Pancreas (tissue), 10 donors: ENCODE measurements at regions not wholly inside any gene's neighbourhood (a gene's known extent, or its start where the extent isn't known, plus 50 kb on each side); places are given as distances from the start of the nearest gene placed in this dataset.

ENCODE experiments used
- ATAC-seq, 4 donors: fragments of 200-7000 bp; cut with Tn5 transposase; one replicate each; pipeline versions ENCODE4 v1.8.0 to v1.9.1; 2020; ENCODE audit warnings: mild to moderate bottlenecking in 4 of 4, moderate library complexity in 4 of 4
- DNase-seq, 6 donors: peaks; one replicate each; pipeline ENCODE4 v3.0.0-alpha.2; 2020
- FAIRE-seq: peaks from 2 replicates; lab custom pipeline; 2012; peaks lifted over from hg19 to GRCh38; lab: Jason Lieb, UNC
- H3K27ac ChIP-seq, 4 donors: fragments of 200-600 bp; sonication (generic); 1 replicate in 3 of 4; 2 replicates in 1 of 4; pipeline versions ENCODE4 v1.5.0 to v1.8.0; 2020
- H3K27me3 ChIP-seq, 4 donors: fragments of 200-600 bp; one replicate each; pipeline ENCODE4 v1.8.0; 2021
- H3K36me3 ChIP-seq, 3 donors: fragments of 200-600 bp; sonication (generic) in 1 of 3; one replicate each; pipeline versions ENCODE4 v1.5.0 to v1.8.0; 2020 to 2021
- H3K4me1 ChIP-seq, 3 donors: fragments of 200-600 bp; one replicate each; pipeline ENCODE4 v1.8.0; 2021
- H3K4me3 ChIP-seq, 4 donors: fragments of 200-600 bp; sonication (generic) in 2 of 4; one replicate each; pipeline versions ENCODE4 v1.5.0 to v1.8.0; 2020 to 2021
- H3K9me3 ChIP-seq, 4 donors: fragments of 200-600 bp; one replicate each; pipeline ENCODE4 v1.8.0; 2021
- CTCF ChIP-seq, 4 donors: fragments of 200-600 bp; sonication (generic) in 3 of 4; IDR thresholded peaks; one replicate each; pipeline versions ENCODE4 v1.5.0 to v1.8.0; 2021; ENCODE audit warnings: antibody characterized with exemption in 4 of 4
- WGBS, 2 donors: extraction: QIAGEN DNeasy Blood & Tissue Kit; methylation state at CpG; one replicate each; pipeline ENCODE4 v1.1.7; 2013; 5-methylcytosine and 5-hydroxymethylcytosine counted together
- intact Hi-C, 3 donors: fragments of 100-400 bp; cut with DNase I; formaldehyde crosslinking; loops; one replicate each; pipeline versions ENCODE4 v1.11.1 to v1.14.2; 2022
- donor health status: healthy with polysubstance abuse.
- donor health status: DM: no; HTN: no; CAD: no; lungs with moderate emphysema.
- donor health status: DM: no; HTN: no; CAD: no.
- donor health status: control.
- donor health status: control.
- donor health status: Bipolar disorder and iron deficiency.
- donor health status: DM: yes; HTN: yes; CAD: no.
- donor health status: DM: no; HTN: no; CAD: no.
- donor health status: DM: no; HTN: no; CAD: no.
- donor health status: DM: yes; HTN: yes; CAD: no.

DNA sequence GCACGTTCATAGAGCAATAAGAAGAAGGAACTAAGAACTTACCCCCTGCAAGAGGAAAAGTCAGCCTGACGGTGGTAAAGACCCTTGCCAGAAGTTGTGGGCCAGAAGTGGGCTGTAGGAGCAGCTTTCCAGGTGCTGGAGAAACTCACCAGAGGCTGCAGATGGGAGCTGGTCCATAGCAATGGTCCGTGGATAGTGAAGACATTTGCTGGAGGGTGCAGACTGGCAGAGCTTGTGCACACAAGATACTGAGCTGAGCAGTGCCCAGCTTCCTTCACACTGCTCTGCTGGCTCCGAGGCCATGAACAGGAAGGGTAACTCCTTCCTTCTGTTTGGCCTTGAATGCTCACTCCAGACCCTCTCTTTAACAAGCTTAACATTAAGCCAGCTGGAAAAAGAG is 149.8 kb upstream of the BNIP2 start:
- no peak for TF ChIP-seq CTCF (IDR thresholded peaks at IDR 0.05)
- Histone ChIP-seq H3K36me3 (no peaks in the 10 kb centered on the region), H3K9me3 (no peaks in the 10 kb centered on the region), H3K4me3 (no peak overlapping the region), H3K27me3 (no peaks in the 10 kb centered on the region), H3K4me1 (no peaks in the 10 kb centered on the region), H3K27ac (no peak overlapping the region)
- FAIRE-seq (no peak), ATAC-seq (peak in 1 of 4 donors; percentile 56), DNase-seq (no peak)
- WGBS, 2 donors, result 44 to 53% methylated on average over 4 of the region's 4 CpGs
- intact Hi-C loops, result no loop called here

- 78 to 82% methylated on average over 1 of the region's 1 CpG for WGBS, 2 donors
- TF ChIP-seq CTCF (IDR thresholded peaks at IDR 0.05), result no peak
- no peak for FAIRE-seq
- H3K9me3 ChIP-seq, result no peaks in the 10 kb centered on the region
- no peaks in the 10 kb centered on the region for H3K4me1 ChIP-seq
- no peak overlapping the region for H3K4me3 ChIP-seq
- H3K27ac ChIP-seq, result no peak overlapping the region
- ATAC-seq, result no peak
- H3K27me3 ChIP-seq, result no peaks in the 10 kb centered on the region
- no peak for DNase-seq
- H3K36me3 ChIP-seq, result no peaks in the 10 kb centered on the region
- intact Hi-C loops, result no loop called here
Measured at GRCh38 chr15:59835776-59836175, 146.7 kb upstream of the BNIP2 start.

DNA sequence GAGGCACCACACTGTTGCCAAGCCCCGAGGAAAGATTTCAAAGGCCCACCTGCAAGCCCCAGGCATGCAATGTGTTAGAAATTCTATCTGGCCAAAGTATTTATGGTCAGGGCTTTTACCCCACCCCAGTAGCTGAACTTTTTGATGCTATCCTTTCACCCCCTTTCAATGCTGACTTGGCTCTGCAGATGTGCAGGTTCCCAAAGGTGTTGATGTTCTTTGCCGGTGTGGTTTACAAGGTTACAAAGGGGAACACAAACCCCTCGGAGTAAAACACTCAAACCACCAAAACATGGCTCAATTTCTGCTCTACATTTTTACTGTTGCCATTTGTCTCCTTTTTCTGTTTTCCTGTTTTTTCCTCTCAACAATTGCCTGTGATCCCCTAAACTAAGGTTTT is 145.4 kb upstream of the BNIP2 start:
- H3K9me3 ChIP-seq, result no peaks in the 10 kb centered on the region
- FAIRE-seq (no peak), DNase-seq (no peak), ATAC-seq (no peak)
- H3K4me1 ChIP-seq, result no peaks in the 10 kb centered on the region
- H3K27me3 ChIP-seq, result no peaks in the 10 kb centered on the region
- TF ChIP-seq CTCF (IDR thresholded peaks at IDR 0.05), result no peak
- H3K27ac ChIP-seq, result no peak overlapping the region
- WGBS, 2 donors, result 24 to 29% methylated on average over 3 of the region's 3 CpGs
- intact Hi-C loops, result no loop called here
- no peaks in the 10 kb centered on the region for H3K36me3 ChIP-seq
- no peak overlapping the region for H3K4me3 ChIP-seq

DNA sequence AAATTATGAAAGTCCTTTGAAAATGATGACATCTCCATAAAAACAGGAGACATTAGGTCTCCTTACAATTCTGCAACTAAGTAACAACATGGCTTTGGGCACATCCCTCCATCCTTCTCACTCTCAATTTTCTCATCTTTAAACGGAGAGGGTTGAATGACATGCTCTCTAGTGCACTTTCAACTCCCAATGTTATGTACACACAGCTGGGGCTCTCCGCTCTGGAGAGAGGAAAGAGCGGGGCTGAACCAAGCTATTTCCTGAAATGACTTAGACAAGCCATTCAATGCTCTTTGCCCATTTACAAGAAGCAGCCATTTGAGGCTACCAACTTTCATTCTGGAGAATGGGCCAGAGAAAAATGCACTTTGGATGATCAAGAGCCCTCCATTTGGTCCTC is 144.2 kb upstream of the BNIP2 start:
- H3K9me3 ChIP-seq, result no peaks in the 10 kb centered on the region
- intact Hi-C loops, result no loop called here
- H3K4me1 ChIP-seq, result no peaks in the 10 kb centered on the region
- 66 to 69% methylated on average over 3 of the region's 3 CpGs for WGBS, 2 donors
- H3K36me3 ChIP-seq, result no peaks in the 10 kb centered on the region
- no peaks in the 10 kb centered on the region for H3K27me3 ChIP-seq
- no peak for TF ChIP-seq CTCF (IDR thresholded peaks at IDR 0.05)
- no peak for FAIRE-seq
- no peak overlapping the region for H3K4me3 ChIP-seq
- ATAC-seq, result no peak
- no peak overlapping the region for H3K27ac ChIP-seq
- no peak for DNase-seq

DNA sequence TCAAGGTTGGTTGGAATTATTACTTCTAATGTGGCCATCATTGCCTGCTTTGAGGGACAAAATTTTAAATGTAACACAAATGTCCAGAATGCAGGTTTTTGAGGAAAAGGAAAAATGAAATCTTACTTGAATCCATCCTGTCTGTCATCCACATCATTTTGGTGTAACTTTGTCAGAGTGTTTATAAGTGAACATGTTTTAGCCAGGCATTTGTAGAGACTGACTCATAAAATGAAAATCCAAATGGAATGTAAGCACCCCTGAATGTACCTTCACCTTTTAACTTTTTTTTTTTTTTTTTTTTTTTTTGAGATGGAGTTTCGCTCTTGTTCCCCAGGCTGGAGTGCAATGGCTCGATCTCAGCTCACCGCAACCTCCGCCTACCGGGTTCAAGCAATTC is 141.8 kb upstream of the BNIP2 start:
- H3K4me3 ChIP-seq, result no peak overlapping the region
- DNase-seq (no peak), ATAC-seq (no peak), FAIRE-seq (no peak)
- H3K9me3 ChIP-seq, result no peaks in the 10 kb centered on the region
- no peak overlapping the region for H3K27ac ChIP-seq
- peaks cover 0 to 5% (median 0%) of the 10 kb centered on the region in 4 donors for H3K27me3 ChIP-seq
- no peaks in the 10 kb centered on the region for H3K36me3 ChIP-seq
- TF ChIP-seq CTCF (IDR thresholded peaks at IDR 0.05), result no peak
- intact Hi-C loops, result no loop called here
- no peaks in the 10 kb centered on the region for H3K4me1 ChIP-seq
- WGBS, 2 donors, result 95 to 98% methylated on average over 5 of the region's 5 CpGs
